Mesendoderm (in vitro differentiated cells): ENCODE measurements at regions not wholly inside any gene's neighbourhood (a gene's known extent, or its start where the extent isn't known, plus 50 kb on each side); places are given as distances from the start of the nearest gene placed in this dataset.

ENCODE experiments used
- DNase-seq: peaks from one replicate; pipeline ENCODE4 v3.0.0; 2013
- H2AK5ac ChIP-seq: 2 replicates; pipeline ENCODE4 v1.6.1; 2013; ENCODE audit warnings: low read length, inconsistent platforms
- H2BK120ac ChIP-seq: 2 replicates; pipeline ENCODE4 v1.6.1; 2013; ENCODE audit warnings: low read depth, mild to moderate bottlenecking, low read length, moderate library complexity, mixed read lengths
- H2BK15ac ChIP-seq: replicated peaks from 2 replicates; pipeline ENCODE4 v1.6.1; 2013; ENCODE audit warnings: low read depth, mild to moderate bottlenecking, moderate library complexity
- H2BK5ac ChIP-seq: 2 replicates; pipeline ENCODE4 v1.6.1; 2013; ENCODE audit warnings: low read length, inconsistent platforms
- H3K18ac ChIP-seq: 2 replicates; pipeline ENCODE4 v1.6.1; 2013; ENCODE audit warnings: mild to moderate bottlenecking, low read length, mixed read lengths
- H3K23ac ChIP-seq: one replicate; pipeline ENCODE4 v1.6.1; 2013; ENCODE audit warnings: low read length
- H3K27ac ChIP-seq: 2 replicates; pipeline ENCODE4 v1.5.1; 2013; ENCODE audit warnings: low read depth, mild to moderate bottlenecking, inconsistent platforms, low read length, moderate library complexity
- H3K27me3 ChIP-seq: 2 replicates; pipeline ENCODE4 v1.6.1; 2013; ENCODE audit warnings: low read length, control low read depth, mild to moderate bottlenecking, inconsistent platforms; ENCODE audit not compliant: insufficient read depth, poor library complexity
- H3K36me3 ChIP-seq: 2 replicates; pipeline ENCODE4 v1.6.1; 2013; ENCODE audit warnings: low read length, inconsistent platforms; ENCODE audit not compliant: control insufficient read depth, insufficient read depth
- H3K4ac ChIP-seq: one replicate; pipeline ENCODE4 v1.6.1; 2013; ENCODE audit warnings: low read depth, mild to moderate bottlenecking, low read length, moderate library complexity
- H3K4me1 ChIP-seq: 2 replicates; pipeline ENCODE4 v1.6.1; 2013; ENCODE audit warnings: low read depth, low read length, inconsistent platforms; ENCODE audit not compliant: control insufficient read depth
- H3K4me2 ChIP-seq: 2 replicates; pipeline ENCODE4 v1.6.1; 2013; ENCODE audit warnings: low read length
- H3K4me3 ChIP-seq: 2 replicates; pipeline ENCODE4 v1.5.1; 2013; ENCODE audit warnings: mild to moderate bottlenecking, low read length
- H3K56ac ChIP-seq: one replicate; pipeline ENCODE4 v1.6.1; 2013; ENCODE audit warnings: low read length
- H3K79me1 ChIP-seq: 2 replicates; pipeline ENCODE4 v1.6.1; 2013; ENCODE audit warnings: low read length, inconsistent platforms
- H3K79me2 ChIP-seq: 2 replicates; pipeline ENCODE4 v1.6.1; 2013; ENCODE audit warnings: mild to moderate bottlenecking, low read length; ENCODE audit not compliant: control insufficient read depth, insufficient read depth
- H3K9ac ChIP-seq: 2 replicates; pipeline ENCODE4 v1.6.1; 2013; ENCODE audit warnings: low read length, inconsistent platforms
- H4K5ac ChIP-seq: one replicate; pipeline ENCODE4 v1.6.1; 2013; ENCODE audit warnings: low read length
- H4K8ac ChIP-seq: one replicate; pipeline ENCODE4 v1.6.1; 2013; ENCODE audit warnings: low read depth, mild to moderate bottlenecking, control low read depth, low read length, moderate library complexity
- WGBS: extraction: QIAGEN DNeasy Blood & Tissue Kit; methylation state at CpG from one replicate; pipeline ENCODE4 v1.1.7; 2013; ENCODE audit warnings: low lambda C conversion rate, missing lambda C conversion rate; ENCODE audit not compliant: insufficient coverage; ENCODE audit errors: extremely low coverage; 5-methylcytosine and 5-hydroxymethylcytosine counted together

- Histone ChIP-seq H2BK15ac (no peak overlapping the region), H3K4me3 (no peak overlapping the region), H3K79me2 (no peaks in the 10 kb centered on the region), H3K9ac (no peak overlapping the region), H3K18ac (no peak overlapping the region), H3K56ac (no peak overlapping the region), H4K8ac (no peak overlapping the region), H2BK120ac (no peak overlapping the region), H3K27ac (no peak overlapping the region), H4K5ac (no peak overlapping the region), H3K4me2 (no peak overlapping the region), H3K27me3 (no peaks in the 10 kb centered on the region), H3K23ac (no peak overlapping the region), H3K4me1 (no peaks in the 10 kb centered on the region), H2BK5ac (no peak overlapping the region), H3K36me3 (no peaks in the 10 kb centered on the region), H3K79me1 (no peaks in the 10 kb centered on the region), H2AK5ac (no peak overlapping the region), H3K4ac (no peak overlapping the region)
- no CpG with 5 or more reads among the region's 2 CpGs for WGBS
- DNase-seq, result no peak
Measured at GRCh38 chr3:107870943-107871638, 219.7 kb downstream of the CD47 start.

GRCh38 chr3:107870096-107870495 is 220.7 kb downstream of the CD47 start:
- no peak for DNase-seq
- H3K36me3 ChIP-seq, result no peaks in the 10 kb centered on the region
- no peak overlapping the region for H2AK5ac ChIP-seq
- no peak overlapping the region for H3K18ac ChIP-seq
- H4K8ac ChIP-seq, result no peak overlapping the region
- H3K27ac ChIP-seq, result no peak overlapping the region
- H3K79me1 ChIP-seq, result no peaks in the 10 kb centered on the region
- no peak overlapping the region for H2BK15ac ChIP-seq
- H3K4me3 ChIP-seq, result no peak overlapping the region
- no peak overlapping the region for H2BK120ac ChIP-seq
- WGBS, result no CpG with 5 or more reads among the region's 1 CpG
- no peak overlapping the region for H3K23ac ChIP-seq
- H3K79me2 ChIP-seq, result no peaks in the 10 kb centered on the region
- no peak overlapping the region for H2BK5ac ChIP-seq
- no peaks in the 10 kb centered on the region for H3K4me1 ChIP-seq
- H3K4ac ChIP-seq, result no peak overlapping the region
- H3K56ac ChIP-seq, result no peak overlapping the region
- H3K9ac ChIP-seq, result no peak overlapping the region
- H3K4me2 ChIP-seq, result no peak overlapping the region
- no peak overlapping the region for H4K5ac ChIP-seq
- no peaks in the 10 kb centered on the region for H3K27me3 ChIP-seq

- Histone ChIP-seq H3K9ac (no peak overlapping the region), H3K27ac (no peak overlapping the region), H3K23ac (no peak overlapping the region), H3K4me2 (no peak overlapping the region), H3K36me3 (no peaks in the 10 kb centered on the region), H2BK5ac (no peak overlapping the region), H3K4me3 (no peak overlapping the region), H3K18ac (no peak overlapping the region), H3K4me1 (no peaks in the 10 kb centered on the region), H2BK15ac (no peak overlapping the region), H3K56ac (no peak overlapping the region), H3K79me2 (no peaks in the 10 kb centered on the region), H4K5ac (no peak overlapping the region), H4K8ac (no peak overlapping the region), H2AK5ac (no peak overlapping the region), H3K79me1 (no peaks in the 10 kb centered on the region), H2BK120ac (no peak overlapping the region), H3K27me3 (no peaks in the 10 kb centered on the region), H3K4ac (no peak overlapping the region)
- no peak for DNase-seq
Measured at GRCh38 chr3:107868449-107868848, 222.4 kb downstream of the CD47 start.

GRCh38 chr3:107861904-107862303 is 228.9 kb downstream of the CD47 start:
- H3K9ac ChIP-seq, result no peak overlapping the region
- no peak overlapping the region for H2AK5ac ChIP-seq
- H3K4me3 ChIP-seq, result no peak overlapping the region
- H3K4me1 ChIP-seq, result no peaks in the 10 kb centered on the region
- no peak for DNase-seq
- WGBS, result no CpG with 5 or more reads among the region's 3 CpGs
- H3K23ac ChIP-seq, result no peak overlapping the region
- no peak overlapping the region for H2BK15ac ChIP-seq
- no peak overlapping the region for H3K27ac ChIP-seq
- H4K8ac ChIP-seq, result no peak overlapping the region
- H3K18ac ChIP-seq, result no peak overlapping the region
- H3K79me2 ChIP-seq, result no peaks in the 10 kb centered on the region
- H2BK120ac ChIP-seq, result no peak overlapping the region
- H2BK5ac ChIP-seq, result no peak overlapping the region
- no peaks in the 10 kb centered on the region for H3K36me3 ChIP-seq
- no peaks in the 10 kb centered on the region for H3K27me3 ChIP-seq
- H3K79me1 ChIP-seq, result no peaks in the 10 kb centered on the region
- no peak overlapping the region for H3K56ac ChIP-seq
- H3K4ac ChIP-seq, result no peak overlapping the region
- H4K5ac ChIP-seq, result no peak overlapping the region
- no peak overlapping the region for H3K4me2 ChIP-seq

- no peaks in the 10 kb centered on the region for H3K27me3 ChIP-seq
- H3K23ac ChIP-seq, result no peak overlapping the region
- WGBS, result no CpG with 5 or more reads among the region's 2 CpGs
- H3K56ac ChIP-seq, result no peak overlapping the region
- H4K8ac ChIP-seq, result no peak overlapping the region
- no peak overlapping the region for H3K18ac ChIP-seq
- no peaks in the 10 kb centered on the region for H3K79me2 ChIP-seq
- no peak overlapping the region for H3K9ac ChIP-seq
- no peak overlapping the region for H3K4me3 ChIP-seq
- no peak overlapping the region for H4K5ac ChIP-seq
- H3K79me1 ChIP-seq, result no peaks in the 10 kb centered on the region
- H2AK5ac ChIP-seq, result no peak overlapping the region
- no peaks in the 10 kb centered on the region for H3K4me1 ChIP-seq
- no peak overlapping the region for H3K4me2 ChIP-seq
- no peak overlapping the region for H2BK15ac ChIP-seq
- DNase-seq, result no peak
- H2BK5ac ChIP-seq, result no peak overlapping the region
- no peak overlapping the region for H3K27ac ChIP-seq
- no peak overlapping the region for H3K4ac ChIP-seq
- no peaks in the 10 kb centered on the region for H3K36me3 ChIP-seq
- H2BK120ac ChIP-seq, result no peak overlapping the region
Measured at GRCh38 chr3:107861422-107861821, 229.4 kb downstream of the CD47 start.
